ENCODE measurements at regions not wholly inside any gene's neighbourhood (a gene's known extent, or its start where the extent isn't known, plus 50 kb on each side); places are given as distances from the start of the nearest gene placed in this dataset.

DNA sequence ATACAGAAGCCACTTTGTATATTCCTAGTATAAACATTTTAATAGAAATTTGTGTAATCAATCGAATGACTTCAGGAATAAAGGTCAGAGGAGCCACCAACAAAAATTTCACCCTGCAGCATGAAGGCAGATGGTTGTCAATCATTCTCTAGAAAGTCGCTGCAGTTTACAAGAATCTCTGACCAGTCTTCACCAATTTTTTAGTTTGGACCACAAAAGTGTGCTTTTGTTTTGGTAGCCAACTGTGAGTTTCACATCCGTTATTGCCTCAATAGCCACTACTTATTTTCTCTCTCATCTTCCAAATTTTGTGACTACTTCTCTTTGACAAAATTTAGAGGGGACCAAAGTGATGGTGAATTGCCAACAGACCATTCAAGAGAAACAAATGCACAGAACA, 1155.6 kb downstream of the AMY1C start:
- Histone ChIP-seq H3K36me3 (ENCODE audit: control insufficient read depth in 4 of 4, insufficient read depth in 3 of 4, low read depth in 1 of 4, low read length in 3 of 4) (no peaks in the 10 kb centered on the region), H3K27me3 (ENCODE audit: control insufficient read depth in 4 of 4, insufficient read depth in 4 of 4, low read length in 3 of 4) (no peaks in the 10 kb centered on the region), H3K4me3 (ENCODE audit: low read depth in 1 of 3, low read length in 3 of 3) (no peak overlapping the region), H3K27ac (ENCODE audit: low read depth in 1 of 2, low read length in 2 of 2) (no peak overlapping the region), H3K4me1 (ENCODE audit: control insufficient read depth in 4 of 4, insufficient read depth in 4 of 4, low read length in 3 of 4) (no peaks in the 10 kb centered on the region), H3K9me3 (ENCODE audit: control insufficient read depth in 4 of 4, low read length in 3 of 4) (peaks cover 0 to 3% (median 0%) of the 10 kb centered on the region in 4 donors), H3K9ac (ENCODE audit: low read depth in 1 of 2, low read length in 2 of 2) (no peak overlapping the region)
- WGBS, result 62% methylated on average over 3 of the region's 3 CpGs
- no peak for DNase-seq (ENCODE audit: low spot score)
- TF ChIP-seq, protein P1, sequence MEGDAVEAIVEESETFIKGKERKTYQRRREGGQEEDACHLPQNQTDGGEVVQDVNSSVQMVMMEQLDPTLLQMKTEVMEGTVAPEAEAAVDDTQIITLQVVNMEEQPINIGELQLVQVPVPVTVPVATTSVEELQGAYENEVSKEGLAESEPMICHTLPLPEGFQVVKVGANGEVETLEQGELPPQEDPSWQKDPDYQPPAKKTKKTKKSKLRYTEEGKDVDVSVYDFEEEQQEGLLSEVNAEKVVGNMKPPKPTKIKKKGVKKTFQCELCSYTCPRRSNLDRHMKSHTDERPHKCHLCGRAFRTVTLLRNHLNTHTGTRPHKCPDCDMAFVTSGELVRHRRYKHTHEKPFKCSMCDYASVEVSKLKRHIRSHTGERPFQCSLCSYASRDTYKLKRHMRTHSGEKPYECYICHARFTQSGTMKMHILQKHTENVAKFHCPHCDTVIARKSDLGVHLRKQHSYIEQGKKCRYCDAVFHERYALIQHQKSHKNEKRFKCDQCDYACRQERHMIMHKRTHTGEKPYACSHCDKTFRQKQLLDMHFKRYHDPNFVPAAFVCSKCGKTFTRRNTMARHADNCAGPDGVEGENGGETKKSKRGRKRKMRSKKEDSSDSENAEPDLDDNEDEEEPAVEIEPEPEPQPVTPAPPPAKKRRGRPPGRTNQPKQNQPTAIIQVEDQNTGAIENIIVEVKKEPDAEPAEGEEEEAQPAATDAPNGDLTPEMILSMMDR (IDR thresholded peaks at IDR 0.05; ENCODE audit: low read depth, low read length, missing input control), result no peak
- TF ChIP-seq REST (IDR thresholded peaks at IDR 0.05) (no peak), HNF4A (conservative IDR thresholded peaks at IDR 0.05) (no peak), SP1 (IDR thresholded peaks at IDR 0.05) (no peak)

GRCh38 chr1:104906141-104906540, 1156.4 kb downstream of the AMY1C start:
- no peaks in the 10 kb centered on the region for H3K36me3 ChIP-seq (ENCODE audit: control insufficient read depth in 4 of 4, insufficient read depth in 3 of 4, low read depth in 1 of 4, low read length in 3 of 4)
- DNase-seq (ENCODE audit: low spot score), result no peak
- peaks cover 0 to 3% (median under 1%) of the 10 kb centered on the region in 4 donors for H3K9me3 ChIP-seq (ENCODE audit: control insufficient read depth in 4 of 4, low read length in 3 of 4)
- TF ChIP-seq, protein P2, sequence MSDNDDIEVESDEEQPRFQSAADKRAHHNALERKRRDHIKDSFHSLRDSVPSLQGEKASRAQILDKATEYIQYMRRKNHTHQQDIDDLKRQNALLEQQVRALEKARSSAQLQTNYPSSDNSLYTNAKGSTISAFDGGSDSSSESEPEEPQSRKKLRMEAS (IDR thresholded peaks at IDR 0.05), result no peak
- no peak for TF ChIP-seq FOXA2 (IDR thresholded peaks at IDR 0.05)
- no peak for TF ChIP-seq REST (IDR thresholded peaks at IDR 0.05)
- TF ChIP-seq, protein P1 (IDR thresholded peaks at IDR 0.05; ENCODE audit: low read depth, low read length, missing input control), result no peak
- TF ChIP-seq EGR1 (IDR thresholded peaks at IDR 0.05; ENCODE audit: low read depth in 2 of 2), result no peak
- TF ChIP-seq HNF4A (conservative IDR thresholded peaks at IDR 0.05), result no peak
- TF ChIP-seq RXRA (IDR thresholded peaks at IDR 0.05), result no peak
- TF ChIP-seq YY1 (IDR thresholded peaks at IDR 0.05), result no peak
- TF ChIP-seq, protein P3, sequence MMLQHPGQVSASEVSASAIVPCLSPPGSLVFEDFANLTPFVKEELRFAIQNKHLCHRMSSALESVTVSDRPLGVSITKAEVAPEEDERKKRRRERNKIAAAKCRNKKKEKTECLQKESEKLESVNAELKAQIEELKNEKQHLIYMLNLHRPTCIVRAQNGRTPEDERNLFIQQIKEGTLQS (IDR thresholded peaks at IDR 0.05), result no peak
- H3K27ac ChIP-seq (ENCODE audit: low read depth in 1 of 2, low read length in 2 of 2), result no peak overlapping the region
- H3K4me1 ChIP-seq (ENCODE audit: control insufficient read depth in 4 of 4, insufficient read depth in 4 of 4, low read length in 3 of 4), result no peaks in the 10 kb centered on the region
- WGBS, result 37% methylated on average over 2 of the region's 2 CpGs
- H3K9ac ChIP-seq (ENCODE audit: low read depth in 1 of 2, low read length in 2 of 2), result no peak overlapping the region
- no peak overlapping the region for H3K4me3 ChIP-seq (ENCODE audit: low read depth in 1 of 3, low read length in 3 of 3)
- H3K27me3 ChIP-seq (ENCODE audit: control insufficient read depth in 4 of 4, insufficient read depth in 4 of 4, low read length in 3 of 4), result no peaks in the 10 kb centered on the region

Data from liver (tissue), 8 donors.